Kidney epithelial cell (primary cell): ENCODE measurements at regions not wholly inside any gene's neighbourhood (a gene's known extent, or its start where the extent isn't known, plus 50 kb on each side); places are given as distances from the start of the nearest gene placed in this dataset.

Experiments
- DNase-seq: peaks from one replicate; pipeline ENCODE4 v3.0.0-alpha.2; 2010; ENCODE audit warnings: low read depth
- H3K27me3 ChIP-seq: 2 replicates; pipeline ENCODE4 v1.6.0; 2011; ENCODE audit warnings: low read length; ENCODE audit not compliant: control insufficient read depth, insufficient read depth
- H3K36me3 ChIP-seq: 2 replicates; pipeline ENCODE4 v1.5.1; 2011; ENCODE audit warnings: low read length; ENCODE audit not compliant: control insufficient read depth, insufficient read depth
- H3K4me3 ChIP-seq: 2 replicates; pipeline ENCODE4 v1.5.1; 2011; ENCODE audit warnings: low read depth, mild to moderate bottlenecking, control low read depth, low read length
- CTCF ChIP-seq: IDR thresholded peaks from 2 replicates; pipeline ENCODE4 v1.5.1; 2011; ENCODE audit warnings: mild to moderate bottlenecking, moderate library complexity, low read length, control low read depth, inconsistent platforms; ENCODE audit not compliant: insufficient read depth, poor library complexity, severe bottlenecking

DNA sequence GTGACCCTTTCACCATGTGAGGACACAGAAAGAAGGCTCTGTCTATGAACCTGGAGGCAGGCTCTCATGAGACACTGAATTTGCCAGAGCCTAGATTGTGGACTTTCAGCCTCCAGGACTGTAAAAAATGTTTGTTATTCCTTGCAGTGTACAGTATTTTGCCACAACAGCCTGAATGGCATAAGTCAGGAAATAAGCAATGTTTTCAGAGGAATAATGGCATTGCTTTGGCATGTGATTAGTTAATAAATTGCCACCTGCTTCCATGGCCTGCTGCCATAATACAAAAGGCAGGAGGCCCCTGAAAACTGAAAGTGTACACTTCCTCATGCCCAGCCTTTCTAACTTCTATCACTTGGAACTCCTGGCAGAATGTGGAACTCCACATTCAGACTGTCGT lies 408.1 kb downstream of the GADD45G start:
- no peaks in the 10 kb centered on the region for H3K36me3 ChIP-seq
- no peak for DNase-seq
- no peak overlapping the region for H3K4me3 ChIP-seq
- H3K27me3 ChIP-seq: peaks cover 2% of the 10 kb centered on the region
- TF ChIP-seq CTCF: no peak

DNA sequence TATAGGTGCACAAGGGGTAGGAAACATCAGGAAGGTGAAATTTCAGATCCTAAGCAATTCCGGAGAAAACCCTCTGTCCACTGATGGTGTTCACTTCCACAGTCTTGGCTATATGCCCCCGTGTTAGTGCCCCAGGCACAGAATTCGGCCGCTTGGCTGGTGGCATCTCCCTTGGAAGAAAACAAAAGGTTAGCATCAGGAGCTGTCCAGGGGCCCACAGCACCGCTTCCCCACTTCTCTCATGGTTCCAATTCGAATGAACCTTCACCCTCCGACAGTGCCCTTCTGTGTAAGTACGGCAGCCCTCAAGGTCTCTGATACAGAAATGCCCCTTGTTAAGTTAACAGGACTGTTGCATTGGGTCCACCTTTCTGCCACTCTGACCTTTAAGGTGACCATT lies 409.0 kb downstream of the GADD45G start:
- no peak for DNase-seq
- Histone ChIP-seq H3K27me3 (peaks cover 2% of the 10 kb centered on the region), H3K36me3 (no peaks in the 10 kb centered on the region), H3K4me3 (no peak overlapping the region)
- TF ChIP-seq CTCF: no peak

DNA sequence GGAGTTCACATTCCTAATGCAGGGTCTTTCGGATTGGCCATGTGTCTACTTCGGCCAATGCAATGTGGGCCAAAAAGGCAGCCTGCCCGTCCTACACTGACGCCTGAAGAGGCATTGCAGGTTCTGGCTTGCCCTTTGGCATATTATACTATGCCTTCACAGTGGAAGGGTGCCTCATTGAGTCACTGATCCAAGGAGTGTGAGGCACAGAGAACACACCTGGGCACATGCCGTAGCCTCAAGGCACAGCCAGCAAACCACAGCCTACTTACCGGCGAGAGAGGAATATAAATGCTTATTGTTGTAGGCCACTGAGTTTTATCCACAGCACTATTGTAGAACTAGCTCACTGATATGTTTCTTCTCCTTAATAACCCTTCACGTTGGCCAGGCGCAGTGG lies 409.6 kb downstream of the GADD45G start:
- H3K36me3 ChIP-seq: no peaks in the 10 kb centered on the region
- H3K4me3 ChIP-seq: no peak overlapping the region
- H3K27me3 ChIP-seq: peaks cover 2% of the 10 kb centered on the region
- TF ChIP-seq CTCF: no peak
- DNase-seq: no peak

GRCh38 chr9:90016272-90016671 lies 411.5 kb downstream of the GADD45G start:
- Histone ChIP-seq H3K4me3 (no peak overlapping the region), H3K36me3 (no peaks in the 10 kb centered on the region), H3K27me3 (peaks cover 2% of the 10 kb centered on the region)
- DNase-seq: no peak
- TF ChIP-seq CTCF: no peak

DNA sequence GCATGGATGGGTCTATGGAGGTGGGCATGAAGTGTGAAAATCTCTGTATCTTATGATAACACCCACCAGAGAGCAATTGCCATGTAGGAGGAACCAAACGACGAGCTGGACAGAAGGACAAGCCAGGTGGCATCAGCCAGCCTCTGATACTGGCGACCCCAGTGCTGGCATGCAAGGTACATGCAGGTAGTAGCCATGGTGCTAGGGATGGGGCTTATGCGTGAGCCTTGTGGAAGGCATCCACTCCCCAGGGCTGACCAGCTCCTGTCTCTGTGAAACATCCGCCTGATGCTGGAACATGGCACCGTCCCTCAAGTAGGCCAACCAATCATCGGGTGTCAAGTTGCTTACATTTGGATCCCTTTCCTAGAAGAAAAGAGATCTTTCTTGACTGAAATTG lies 412.9 kb downstream of the GADD45G start:
- Histone ChIP-seq H3K36me3 (no peaks in the 10 kb centered on the region), H3K4me3 (no peak overlapping the region), H3K27me3 (peaks cover 2% of the 10 kb centered on the region)
- DNase-seq: no peak
- no peak for TF ChIP-seq CTCF

GRCh38 chr9:90018688-90019087 lies 413.9 kb downstream of the GADD45G start:
- H3K36me3 ChIP-seq: no peaks in the 10 kb centered on the region
- DNase-seq: no peak
- no peak for TF ChIP-seq CTCF
- peaks cover 2% of the 10 kb centered on the region for H3K27me3 ChIP-seq
- H3K4me3 ChIP-seq: no peak overlapping the region
